ENCODE measurements at regions not wholly inside any gene's neighbourhood (a gene's known extent, or its start where the extent isn't known, plus 50 kb on each side); places are given as distances from the start of the nearest gene placed in this dataset.
"Not testable (repeated sequence)": the region's sequence is repeated elsewhere in the genome, so short reads cannot be mapped to it uniquely, and the experiment has no call there.

DNA sequence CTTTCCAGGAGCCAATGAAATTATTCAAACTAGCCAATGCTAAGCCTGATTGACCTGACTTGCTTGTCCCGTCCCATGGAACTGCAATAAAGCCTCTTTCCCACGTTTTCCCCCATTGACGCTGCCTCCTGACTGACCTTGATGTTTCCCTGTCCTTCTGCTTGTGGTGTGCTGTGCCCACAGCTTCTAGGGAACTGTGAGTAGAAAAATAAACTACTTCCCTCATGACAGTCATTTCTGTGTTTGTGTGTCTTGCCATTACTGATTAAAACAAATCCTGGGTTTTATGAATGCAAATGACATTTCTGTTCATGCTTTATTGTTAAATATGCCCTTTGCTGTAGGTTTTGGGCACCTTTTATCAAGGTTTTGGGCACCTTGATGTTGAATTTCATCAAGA lies 91.3 kb upstream of the ABI1 start:
- peak; percentile 72 to 73 for ATAC-seq (replicated peaks)
- H3K27me3 Mint-ChIP-seq, result peaks cover 0 to 4% of the 10 kb centered on the region in 2 donors
- no peak overlapping the region for H3K4me3 Mint-ChIP-seq
- peaks cover 6 to 11% of the 10 kb centered on the region in 2 donors for H3K9me3 Mint-ChIP-seq
- no peak overlapping the region for H3K27ac Mint-ChIP-seq
- H3K4me1 Mint-ChIP-seq, result peaks cover 8 to 20% of the 10 kb centered on the region in 2 donors
- DNase-seq, result no peak
- H3K36me3 Mint-ChIP-seq, result peaks cover 8 to 9% of the 10 kb centered on the region in 2 donors

DNA sequence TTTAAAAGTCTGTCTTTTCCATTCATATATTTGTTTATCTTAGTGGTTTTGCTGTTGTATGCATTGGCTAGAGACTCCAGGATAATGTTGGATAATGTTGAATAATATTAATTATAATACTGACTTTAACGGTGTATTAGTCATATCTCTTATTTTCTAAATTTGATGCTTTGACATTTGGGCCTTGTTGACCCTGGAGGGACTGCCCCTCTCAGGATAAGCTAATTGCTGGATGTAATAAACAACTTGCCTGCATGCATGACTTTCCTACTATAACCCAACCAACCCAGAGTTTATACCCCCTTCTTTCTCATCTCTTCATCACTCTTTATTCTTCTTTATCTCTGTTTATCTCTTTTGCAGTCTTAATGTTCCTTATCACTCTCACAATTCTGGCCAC lies 90.9 kb upstream of the ABI1 start:
- ATAC-seq (replicated peaks), result peak; percentile 53
- peaks cover 0 to 7% of the 10 kb centered on the region in 2 donors for H3K27me3 Mint-ChIP-seq
- peaks cover 8 to 9% of the 10 kb centered on the region in 2 donors for H3K36me3 Mint-ChIP-seq
- DNase-seq, result no peak
- no peak overlapping the region for H3K27ac Mint-ChIP-seq
- peaks cover 6 to 11% of the 10 kb centered on the region in 2 donors for H3K9me3 Mint-ChIP-seq
- H3K4me1 Mint-ChIP-seq, result peaks cover 8 to 20% of the 10 kb centered on the region in 2 donors
- no peak overlapping the region for H3K4me3 Mint-ChIP-seq

DNA sequence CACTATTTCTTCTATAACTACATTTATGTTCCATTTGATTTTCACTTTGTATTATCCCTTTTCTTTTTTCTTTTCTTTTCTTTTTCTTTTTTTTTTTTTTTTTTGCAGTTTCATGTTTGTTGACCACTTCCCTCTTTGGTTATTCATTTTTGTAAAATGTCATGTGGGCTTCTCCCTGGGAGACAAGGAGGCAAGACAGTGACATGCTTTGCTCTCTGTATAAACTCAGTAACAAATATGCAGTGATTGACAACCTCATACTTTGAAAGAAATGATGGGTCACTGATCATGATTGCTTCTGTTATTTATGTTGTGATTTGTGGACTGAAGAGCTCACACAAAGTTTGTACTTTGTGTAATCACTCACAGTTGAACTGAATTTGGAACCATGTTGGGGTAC lies 90.2 kb upstream of the ABI1 start:
- Mint-ChIP-seq H3K4me1 (peaks cover 8 to 20% of the 10 kb centered on the region in 2 donors), H3K27me3 (peaks cover 0 to 7% of the 10 kb centered on the region in 2 donors), H3K4me3 (no peak overlapping the region), H3K36me3 (peaks cover 8 to 9% of the 10 kb centered on the region in 2 donors), H3K27ac (no peak overlapping the region), H3K9me3 (peaks cover 6 to 11% of the 10 kb centered on the region in 2 donors)
- ATAC-seq (replicated peaks), result peak; percentile 86 to 92
- DNase-seq, result no peak

DNA sequence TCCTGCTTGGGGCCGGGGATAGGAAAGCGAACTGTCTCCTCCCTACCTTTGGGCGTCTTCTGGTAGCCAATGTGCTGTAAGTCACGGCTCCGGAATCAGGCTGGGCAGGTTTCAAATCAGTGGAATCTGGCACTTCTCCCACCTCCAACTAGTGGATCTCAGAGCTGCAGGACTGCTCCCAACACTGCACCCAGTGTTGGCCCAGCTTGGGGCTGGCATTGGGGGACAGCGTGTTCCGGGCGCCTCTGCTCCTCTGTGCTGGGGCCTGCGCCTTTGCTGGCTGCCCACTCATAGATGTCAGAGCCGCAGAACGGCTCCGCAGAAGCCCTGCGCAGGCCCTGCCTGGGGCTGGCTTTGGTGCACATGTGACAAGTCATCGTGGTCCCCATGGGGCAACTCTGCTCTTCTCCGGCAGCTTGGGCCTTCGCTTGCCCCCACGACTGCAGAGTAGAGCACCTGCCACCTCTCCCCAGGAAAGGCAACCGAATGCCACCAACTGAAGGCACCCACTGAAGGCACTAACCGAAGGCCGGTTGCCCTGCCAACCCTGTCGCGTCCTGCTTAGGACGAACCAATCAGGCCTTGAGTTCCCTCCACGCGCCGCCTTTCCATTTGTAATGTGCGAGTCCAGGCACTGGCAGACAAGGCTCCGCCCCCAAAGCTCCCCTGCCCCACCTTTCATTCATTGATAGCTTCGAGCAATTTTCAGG lies 85.5 kb upstream of the ABI1 start:
- DNase-seq (no peak), ATAC-seq (replicated peaks) (no peak)
- Mint-ChIP-seq H3K36me3 (peaks cover 8 to 9% of the 10 kb centered on the region in 2 donors), H3K4me3 (no peak overlapping the region), H3K27ac (no peak overlapping the region), H3K4me1 (peaks cover 3 to 11% of the 10 kb centered on the region in 2 donors), H3K27me3 (peaks cover 0 to 12% of the 10 kb centered on the region in 2 donors), H3K9me3 (peaks cover 6 to 11% of the 10 kb centered on the region in 2 donors)

DNA sequence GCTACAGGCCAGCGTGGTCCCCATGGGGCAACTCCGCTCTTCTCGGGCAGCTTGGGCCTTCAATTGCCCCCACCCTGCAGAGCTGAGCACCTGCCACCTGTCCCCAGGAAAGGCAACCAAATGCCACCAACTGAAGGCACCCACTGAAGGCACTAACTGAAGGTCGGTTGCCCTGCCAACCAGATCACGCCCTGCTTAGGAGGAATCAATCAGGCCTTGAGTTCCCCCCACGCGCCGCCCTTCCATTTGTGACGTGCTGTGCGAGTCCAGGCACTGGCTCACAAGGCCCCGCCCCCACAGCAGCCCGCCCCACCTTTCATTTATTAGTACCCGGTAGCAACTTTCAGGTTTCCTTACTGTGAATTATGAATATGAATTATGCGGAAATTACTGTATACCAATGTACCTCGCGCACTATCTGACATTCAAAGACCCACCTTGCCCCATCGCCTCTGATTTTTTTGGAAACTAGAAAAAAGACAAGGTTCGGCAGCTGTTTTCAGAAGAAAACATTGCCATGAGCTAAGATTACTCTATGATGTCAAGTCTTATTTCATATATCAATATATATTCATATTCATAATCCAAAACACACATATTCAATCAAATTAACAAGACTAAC lies 83.6 kb upstream of the ABI1 start:
- Mint-ChIP-seq H3K36me3 (no peaks in the 10 kb centered on the region), H3K9me3 (no peaks in the 10 kb centered on the region), H3K4me3 (no peak overlapping the region), H3K4me1 (no peaks in the 10 kb centered on the region), H3K27me3 (peaks cover 0 to 12% of the 10 kb centered on the region in 2 donors), H3K27ac (no peak overlapping the region)
- ATAC-seq (replicated peaks) (no peak), DNase-seq (no peak)

DNA sequence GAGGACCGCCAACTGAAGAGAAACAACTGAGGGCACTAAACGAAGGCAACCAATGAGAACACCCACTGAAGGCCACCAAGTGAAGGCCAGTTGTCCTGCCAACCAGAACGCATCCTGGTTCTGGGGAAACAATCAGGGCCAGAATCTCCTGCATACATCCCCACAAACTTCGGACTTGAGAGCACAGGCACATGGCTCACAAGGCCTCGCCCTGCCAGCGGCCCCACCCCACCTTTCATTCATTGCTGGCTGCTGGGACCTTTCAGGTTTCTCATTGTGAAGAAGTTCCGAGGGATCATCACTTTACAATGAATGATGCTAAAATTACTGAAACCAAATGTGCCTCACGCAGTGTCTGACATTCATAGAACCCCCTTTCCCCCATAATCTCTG lies 79.2 kb upstream of the ABI1 start:
- DNase-seq (no peak), ATAC-seq (replicated peaks) (no peak)
- H3K9me3 Mint-ChIP-seq, result no peaks in the 10 kb centered on the region
- H3K4me1 Mint-ChIP-seq, result no peaks in the 10 kb centered on the region
- no peak overlapping the region for H3K27ac Mint-ChIP-seq
- H3K4me3 Mint-ChIP-seq, result no peak overlapping the region
- no peaks in the 10 kb centered on the region for H3K36me3 Mint-ChIP-seq
- H3K27me3 Mint-ChIP-seq, result peaks cover 6 to 18% of the 10 kb centered on the region in 2 donors

DNA sequence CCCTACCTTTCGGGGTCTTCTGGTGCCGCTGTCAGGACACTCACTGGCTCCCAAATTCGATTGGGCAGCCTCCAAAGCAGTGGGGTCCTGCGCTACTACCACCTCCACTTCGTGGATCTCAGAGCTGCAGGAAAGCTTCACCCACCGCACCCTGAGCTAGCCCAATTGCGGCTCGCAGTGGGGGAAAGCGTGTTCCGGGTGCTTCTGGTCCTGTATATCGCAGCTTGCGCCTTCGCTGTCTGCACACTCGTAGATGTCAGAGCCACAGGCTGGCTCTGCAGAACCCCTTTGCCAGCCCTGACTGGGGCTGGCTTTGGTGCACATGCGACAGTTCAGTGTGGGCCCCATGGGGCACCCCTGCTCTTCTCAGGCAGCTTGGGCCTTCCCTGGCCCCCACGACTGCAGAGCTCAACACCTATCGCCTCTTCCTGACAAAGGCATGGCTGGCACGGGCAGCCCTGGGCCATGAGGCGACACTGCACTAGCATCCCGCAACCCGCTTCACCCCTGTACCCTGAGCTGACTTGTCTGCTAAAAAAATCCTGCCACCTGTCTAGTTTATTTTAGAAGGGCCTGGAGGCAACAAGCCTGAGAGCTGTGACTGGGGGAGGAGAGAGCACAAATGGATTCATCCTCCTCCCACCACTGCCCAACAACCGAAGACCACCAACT lies 78.7 kb upstream of the ABI1 start:
- H3K4me1 Mint-ChIP-seq, result no peaks in the 10 kb centered on the region
- no peaks in the 10 kb centered on the region for H3K36me3 Mint-ChIP-seq
- H3K4me3 Mint-ChIP-seq, result no peak overlapping the region
- ATAC-seq (replicated peaks) (no peak), DNase-seq (no peak)
- H3K9me3 Mint-ChIP-seq, result no peaks in the 10 kb centered on the region
- peaks cover 6 to 18% of the 10 kb centered on the region in 2 donors for H3K27me3 Mint-ChIP-seq
- no peak overlapping the region for H3K27ac Mint-ChIP-seq

DNA sequence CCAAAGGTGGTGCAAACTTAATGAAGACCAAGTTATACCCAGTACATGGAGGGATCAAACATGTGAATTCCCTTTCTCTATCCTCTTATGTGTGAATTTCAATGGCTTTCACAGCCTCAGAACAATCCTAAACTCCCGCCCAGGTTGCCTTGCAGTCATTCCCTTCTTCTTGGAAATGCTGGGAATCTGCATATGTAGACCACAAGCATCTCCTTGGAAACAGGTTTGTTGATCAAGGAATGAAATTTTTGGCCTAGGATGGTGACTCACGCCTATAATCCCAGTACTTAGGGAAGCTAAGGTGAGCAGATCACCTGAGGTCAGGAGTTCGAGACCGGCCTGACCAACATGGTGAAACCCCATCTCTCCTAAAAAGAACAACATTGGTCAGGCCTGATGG lies 77.8 kb upstream of the ABI1 start:
- H3K27ac Mint-ChIP-seq, result no peak overlapping the region

DNA sequence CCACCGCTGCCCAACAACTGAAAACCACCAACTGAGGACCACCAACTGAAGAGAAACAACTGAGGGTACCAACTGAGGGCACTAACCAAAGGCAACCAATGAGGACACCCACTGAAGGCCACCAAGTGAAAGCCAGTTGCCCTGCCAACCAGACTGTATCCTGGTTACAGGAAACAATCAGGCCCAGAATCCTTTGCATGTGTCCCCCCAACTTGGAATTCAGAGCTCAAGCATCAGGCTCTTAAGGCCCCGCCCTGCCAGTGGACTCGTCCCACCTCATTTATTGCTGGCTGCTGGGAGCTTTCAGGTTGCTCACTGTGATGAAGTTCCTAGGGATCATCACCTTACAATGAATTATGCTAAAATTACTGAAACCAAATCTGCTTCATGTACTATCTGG lies 76.6 kb upstream of the ABI1 start:
- no peak overlapping the region for H3K27ac Mint-ChIP-seq
- DNase-seq, result no peak
- H3K4me1 Mint-ChIP-seq, result no peaks in the 10 kb centered on the region
- no peaks in the 10 kb centered on the region for H3K9me3 Mint-ChIP-seq
- no peak overlapping the region for H3K4me3 Mint-ChIP-seq
- H3K27me3 Mint-ChIP-seq, result peaks cover 10 to 12% of the 10 kb centered on the region in 2 donors
- no peak for ATAC-seq (replicated peaks)
- H3K36me3 Mint-ChIP-seq, result no peaks in the 10 kb centered on the region

More for the DNA sequence above, 77.8 kb upstream of the ABI1 start:
- ATAC-seq (replicated peaks), result no peak
- no peak for DNase-seq
- no peak overlapping the region for H3K4me3 Mint-ChIP-seq
- H3K27me3 Mint-ChIP-seq, result peaks cover 10 to 15% of the 10 kb centered on the region in 2 donors
- no peaks in the 10 kb centered on the region for H3K36me3 Mint-ChIP-seq
- no peaks in the 10 kb centered on the region for H3K9me3 Mint-ChIP-seq
- H3K4me1 Mint-ChIP-seq, result no peaks in the 10 kb centered on the region

DNA sequence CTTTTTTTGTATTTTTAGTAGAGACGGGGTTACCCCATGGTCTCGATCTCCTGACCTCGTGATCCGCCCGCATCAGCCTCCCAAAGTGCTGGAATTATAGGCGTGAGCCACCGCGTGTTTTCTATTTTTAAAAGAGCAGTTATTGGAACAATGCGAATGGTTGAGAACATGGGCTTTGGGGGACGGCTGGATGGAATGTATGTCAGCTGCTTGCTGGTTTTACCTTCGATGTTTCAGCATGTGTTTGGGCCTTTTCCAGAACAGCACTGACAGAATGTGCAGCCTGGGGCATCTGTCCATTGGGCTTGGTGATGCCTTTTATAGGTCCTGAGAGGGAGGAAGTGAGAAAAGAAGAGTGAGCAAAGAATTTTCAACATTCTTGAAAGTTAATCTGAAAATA lies 73.4 kb upstream of the ABI1 start:
- H3K27ac Mint-ChIP-seq; DNase-seq; H3K4me1 Mint-ChIP-seq; ATAC-seq (replicated peaks); H3K9me3 Mint-ChIP-seq; H3K36me3 Mint-ChIP-seq; H3K4me3 Mint-ChIP-seq: not testable (repeated sequence)
- H3K27me3 Mint-ChIP-seq, result peaks cover 10 to 12% of the 10 kb centered on the region in 2 donors

DNA sequence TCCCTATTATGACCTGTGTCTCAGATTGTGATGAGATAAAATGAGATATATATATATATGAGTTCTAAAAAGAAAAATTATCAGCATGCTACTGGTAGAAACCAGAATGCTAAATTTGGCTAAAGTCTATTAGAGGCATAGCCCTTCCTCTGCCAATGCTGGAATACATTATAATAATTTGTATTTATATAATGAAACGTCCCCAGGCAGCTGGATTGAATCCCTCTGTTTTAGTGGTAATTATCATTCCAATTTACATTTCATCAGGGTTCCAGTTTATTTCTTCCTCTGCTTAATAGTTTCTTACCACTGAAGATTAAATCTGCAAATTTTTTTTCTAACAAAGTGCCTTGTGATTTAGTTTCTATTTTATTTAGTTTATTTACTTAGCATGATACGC lies 71.8 kb upstream of the ABI1 start:
- Mint-ChIP-seq H3K27me3 (peaks cover 12 to 14% of the 10 kb centered on the region in 2 donors), H3K36me3 (no peaks in the 10 kb centered on the region), H3K4me3 (no peak overlapping the region), H3K4me1 (peaks cover 2 to 8% of the 10 kb centered on the region in 2 donors), H3K27ac (no peak overlapping the region), H3K9me3 (no peaks in the 10 kb centered on the region)
- ATAC-seq (replicated peaks), result no peak
- no peak for DNase-seq

DNA sequence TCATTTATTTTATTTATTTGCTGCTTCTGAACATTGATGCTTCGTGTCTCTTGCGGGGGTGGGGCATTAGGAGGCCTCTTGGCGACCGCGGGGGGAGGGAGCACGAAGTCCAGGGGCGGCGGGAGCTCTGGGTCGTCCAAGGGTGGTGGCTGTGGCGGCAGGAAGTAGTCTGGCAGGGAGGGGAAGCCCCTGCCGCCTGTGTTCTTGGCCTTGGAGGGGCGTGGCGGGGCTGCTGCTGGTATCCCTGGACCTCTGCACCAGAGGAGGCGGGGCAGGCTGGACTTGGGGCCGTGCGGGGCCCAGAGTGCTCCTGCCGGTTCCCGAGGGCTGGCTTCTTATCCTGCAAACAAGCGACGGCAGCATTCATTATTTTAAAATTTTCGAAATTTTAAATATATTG lies 70.5 kb upstream of the ABI1 start:
- Mint-ChIP-seq H3K27me3 (peaks cover 9 to 21% of the 10 kb centered on the region in 2 donors), H3K4me3 (peak overlapping the region; percentile 55 to 73), H3K4me1 (peaks cover 2 to 8% of the 10 kb centered on the region in 2 donors), H3K9me3 (no peaks in the 10 kb centered on the region), H3K36me3 (no peaks in the 10 kb centered on the region), H3K27ac (no peak overlapping the region)
- ATAC-seq (replicated peaks), result peak; percentile 87 to 89
- DNase-seq, result no peak

DNA sequence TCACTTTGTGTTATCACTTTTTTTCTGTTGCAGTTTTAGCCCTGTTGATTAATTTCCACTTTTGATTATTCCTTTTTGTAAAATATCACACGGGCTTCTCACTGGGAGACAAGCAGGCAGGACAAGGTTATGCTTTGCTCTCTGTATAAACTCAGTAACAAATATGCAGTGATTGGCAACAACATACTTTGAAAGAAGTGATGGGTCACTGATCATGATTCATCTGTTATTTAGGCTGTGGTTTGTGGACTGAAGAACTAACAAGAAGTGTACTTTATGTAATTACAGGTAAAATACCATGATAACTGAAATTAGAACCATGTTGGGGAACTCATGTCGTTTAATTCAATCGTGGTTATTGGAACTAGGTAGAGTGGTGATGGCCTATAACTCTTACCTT lies 62.1 kb upstream of the ABI1 start:
- not testable (repeated sequence) for H3K4me3 Mint-ChIP-seq, H3K9me3 Mint-ChIP-seq, H3K27ac Mint-ChIP-seq, H3K4me1 Mint-ChIP-seq, DNase-seq, H3K36me3 Mint-ChIP-seq
- peak in 1 of 2 donors; percentile 39 for ATAC-seq (replicated peaks)
- peaks cover 14 to 29% of the 10 kb centered on the region in 2 donors for H3K27me3 Mint-ChIP-seq

DNA sequence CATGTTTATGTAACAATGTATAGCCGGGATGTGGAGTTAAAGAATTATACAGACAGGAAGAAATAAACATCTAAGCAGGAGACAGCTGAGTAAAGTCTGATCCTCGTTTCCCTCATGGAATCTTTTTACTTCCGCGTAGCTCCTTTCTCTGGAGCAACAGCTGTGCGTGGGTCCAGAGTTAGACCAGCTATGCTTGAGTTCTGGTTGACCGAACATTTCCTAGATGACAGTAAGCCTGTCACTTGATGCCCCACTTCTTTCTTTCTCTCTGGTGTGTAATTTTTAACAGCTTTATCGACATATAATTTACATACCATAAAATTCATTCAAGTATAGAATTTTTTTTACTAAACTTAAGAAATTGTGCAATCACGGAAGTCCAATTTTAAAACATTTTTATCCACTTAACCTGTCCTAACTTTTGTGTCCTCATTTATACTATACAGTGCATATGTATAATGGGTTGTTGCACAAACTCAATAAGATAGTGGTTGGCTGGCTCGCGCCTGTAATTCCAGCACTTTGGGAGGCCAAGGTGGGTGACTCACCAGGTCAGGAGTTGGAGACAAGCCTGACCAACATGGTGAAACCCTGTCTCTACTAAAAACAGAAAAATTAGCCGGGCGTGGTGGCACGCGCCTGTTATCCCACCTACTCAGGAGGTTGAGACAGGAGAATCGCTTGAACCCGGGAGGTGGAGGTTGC lies 58.5 kb upstream of the ABI1 start:
- H3K9me3 Mint-ChIP-seq; H3K36me3 Mint-ChIP-seq; ATAC-seq (replicated peaks); H3K27me3 Mint-ChIP-seq; H3K4me3 Mint-ChIP-seq; H3K4me1 Mint-ChIP-seq; H3K27ac Mint-ChIP-seq; DNase-seq: not testable (repeated sequence)

Data from stimulated activated naive B cell treated with anti-CD40 and anti-IgM and Interleukin-4, amounts not matched to agents 10 μg/mL and 1 μg/mL and 100 μg/mL, for 72 hours (primary cell).